Fibroblast of peridontal ligament (primary cell): ENCODE measurements at regions not wholly inside any gene's neighbourhood (a gene's known extent, or its start where the extent isn't known, plus 50 kb on each side); places are given as distances from the start of the nearest gene placed in this dataset.
"Not testable (repeated sequence)": the region's sequence is repeated elsewhere in the genome, so short reads cannot be mapped to it uniquely, and the experiment has no call there.

Experiments
- DNase-seq: peaks from one replicate; pipeline ENCODE4 v3.0.0-alpha.2; 2010; ENCODE audit errors: extremely low read depth

GRCh38 chr9:87199278-87199677 is 252.0 kb upstream of the GAS1 start:
- DNase-seq, result no peak

DNA sequence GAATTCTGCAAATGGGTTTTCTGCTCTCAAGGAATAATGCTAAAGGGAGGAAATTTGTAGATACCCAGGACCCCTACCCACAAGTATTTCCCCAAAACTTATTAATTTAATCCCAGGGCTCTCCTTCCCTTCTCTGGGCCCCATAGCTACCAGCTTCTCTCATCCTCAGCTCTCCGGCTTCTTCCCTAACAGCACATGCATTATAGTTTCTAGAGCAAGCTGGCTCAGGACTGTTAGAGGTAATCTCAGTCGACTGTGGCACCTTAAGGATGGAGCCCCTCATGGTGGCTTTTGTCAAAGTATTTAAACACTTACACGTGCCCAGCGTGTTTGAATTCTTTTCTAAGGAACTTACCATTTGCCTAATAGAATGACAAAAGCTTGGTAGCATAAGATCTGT is 252.5 kb upstream of the GAS1 start:
- DNase-seq, result no peak

GRCh38 chr9:87201351-87201751 is 254.0 kb upstream of the GAS1 start:
- DNase-seq, result peak; percentile 94

DNA sequence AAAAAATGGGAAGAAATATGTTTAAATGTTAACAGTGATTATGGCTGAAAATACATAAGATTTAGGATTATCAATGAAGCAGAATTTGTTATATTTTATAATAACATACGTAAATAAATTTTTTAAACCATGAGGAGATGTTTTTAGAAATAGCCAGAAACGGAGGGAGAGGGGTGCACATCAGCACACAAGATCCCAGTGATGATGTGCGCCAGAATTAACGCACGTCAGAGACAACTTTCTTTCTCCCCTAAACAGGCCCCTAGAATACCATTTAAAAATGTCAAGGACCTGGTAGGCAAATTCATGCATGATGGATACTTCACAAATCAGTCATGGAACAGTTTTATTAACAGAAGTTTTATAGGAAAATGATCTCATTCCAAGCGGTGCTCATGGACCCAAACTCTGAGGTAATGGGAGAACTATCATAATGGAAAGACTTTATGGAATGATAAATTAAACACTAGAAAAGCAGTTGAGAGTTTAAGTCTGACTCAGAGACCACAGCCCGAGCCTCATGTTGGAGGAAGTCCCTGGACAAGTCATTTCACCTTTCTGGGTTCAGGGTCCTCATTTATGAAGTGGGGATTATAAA is 258.9 kb upstream of the GAS1 start:
- peak; percentile 91 for DNase-seq

- not testable (repeated sequence) for DNase-seq
These were observed 263.4 kb upstream of the GAS1 start for GRCh38 chr9:87210658-87211057.

DNA sequence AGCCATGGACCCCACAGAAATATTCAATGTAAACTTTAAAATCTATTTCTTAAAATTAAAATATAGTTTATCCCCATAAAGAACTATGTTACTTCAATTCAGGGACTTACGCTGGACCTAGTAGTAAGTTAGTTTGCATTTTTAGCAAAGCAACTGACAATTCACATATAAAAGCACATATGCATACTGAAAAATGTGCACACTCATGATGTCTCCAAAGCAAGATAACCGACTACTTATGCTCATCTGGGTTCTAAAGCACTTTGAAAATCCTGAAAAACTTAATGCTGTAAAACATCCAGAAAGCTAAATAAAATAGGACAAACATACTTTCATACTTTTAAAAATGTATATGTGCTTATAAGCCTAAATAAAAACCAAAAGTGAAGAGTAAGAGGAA is 264.4 kb upstream of the GAS1 start:
- no peak for DNase-seq

DNA sequence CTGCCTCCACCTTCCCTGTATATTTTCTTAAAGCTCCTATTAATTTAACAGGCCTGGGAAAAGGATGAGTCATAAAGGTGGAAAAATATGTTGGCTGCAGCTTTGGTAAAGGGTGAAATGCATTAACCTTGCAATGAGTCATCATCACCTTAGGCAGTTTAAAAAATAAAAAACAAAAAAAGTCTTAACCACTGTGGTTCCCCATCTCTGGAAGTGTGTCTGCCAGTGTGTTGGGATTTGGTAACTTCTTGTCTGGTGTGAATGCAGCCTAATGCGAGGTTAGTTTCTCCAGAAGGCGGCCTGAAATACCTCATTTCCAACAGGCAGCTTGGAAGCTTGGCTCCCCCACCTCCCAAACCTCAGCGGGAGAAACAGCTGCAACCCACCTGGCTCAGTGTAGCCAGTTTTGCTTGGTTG is 265.3 kb upstream of the GAS1 start:
- DNase-seq, result no peak

DNA sequence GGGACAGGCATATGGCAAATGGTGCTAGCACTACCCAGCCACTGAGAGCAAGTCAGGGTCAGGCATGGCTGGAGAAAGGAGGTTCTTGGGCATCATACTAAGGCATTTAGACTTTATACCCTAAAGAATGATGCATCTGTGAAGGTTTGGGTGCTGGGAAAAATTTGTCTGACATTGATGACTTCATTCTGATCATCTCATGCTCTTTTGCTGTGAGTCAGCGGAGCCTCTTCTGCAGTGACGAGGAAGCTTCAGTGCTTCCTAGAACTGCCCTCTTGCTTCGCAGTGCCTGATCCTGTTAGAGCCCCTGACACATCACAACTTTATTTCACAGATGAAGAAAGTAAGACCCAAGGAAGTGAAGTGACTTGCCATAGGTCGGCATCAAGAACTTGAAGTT is 266.6 kb upstream of the GAS1 start:
- peak; percentile 42 for DNase-seq

- DNase-seq, result no peak
These were observed 267.7 kb upstream of the GAS1 start for GRCh38 chr9:87214991-87215390.

DNA sequence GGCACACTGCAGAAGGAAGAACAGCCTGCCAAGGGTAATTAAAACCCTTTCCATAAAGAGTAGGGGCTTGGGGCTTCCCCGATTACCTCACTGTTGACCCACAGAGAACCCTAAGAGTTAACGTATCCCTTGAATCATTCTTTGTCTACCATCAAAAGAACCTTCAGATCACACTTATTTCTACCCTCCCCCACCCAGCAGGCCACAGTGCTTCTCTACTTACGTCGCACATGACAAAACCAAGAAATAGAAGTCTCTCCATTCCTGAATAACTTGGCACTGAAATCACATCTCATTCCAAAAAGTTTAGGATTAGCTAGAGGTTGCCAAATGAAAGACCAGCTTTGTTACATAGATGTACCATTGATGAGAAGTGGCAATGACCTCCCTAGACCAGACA is 268.7 kb upstream of the GAS1 start:
- no peak for DNase-seq

GRCh38 chr9:87216897-87217455 is 269.7 kb upstream of the GAS1 start:
- DNase-seq, result no peak

DNA sequence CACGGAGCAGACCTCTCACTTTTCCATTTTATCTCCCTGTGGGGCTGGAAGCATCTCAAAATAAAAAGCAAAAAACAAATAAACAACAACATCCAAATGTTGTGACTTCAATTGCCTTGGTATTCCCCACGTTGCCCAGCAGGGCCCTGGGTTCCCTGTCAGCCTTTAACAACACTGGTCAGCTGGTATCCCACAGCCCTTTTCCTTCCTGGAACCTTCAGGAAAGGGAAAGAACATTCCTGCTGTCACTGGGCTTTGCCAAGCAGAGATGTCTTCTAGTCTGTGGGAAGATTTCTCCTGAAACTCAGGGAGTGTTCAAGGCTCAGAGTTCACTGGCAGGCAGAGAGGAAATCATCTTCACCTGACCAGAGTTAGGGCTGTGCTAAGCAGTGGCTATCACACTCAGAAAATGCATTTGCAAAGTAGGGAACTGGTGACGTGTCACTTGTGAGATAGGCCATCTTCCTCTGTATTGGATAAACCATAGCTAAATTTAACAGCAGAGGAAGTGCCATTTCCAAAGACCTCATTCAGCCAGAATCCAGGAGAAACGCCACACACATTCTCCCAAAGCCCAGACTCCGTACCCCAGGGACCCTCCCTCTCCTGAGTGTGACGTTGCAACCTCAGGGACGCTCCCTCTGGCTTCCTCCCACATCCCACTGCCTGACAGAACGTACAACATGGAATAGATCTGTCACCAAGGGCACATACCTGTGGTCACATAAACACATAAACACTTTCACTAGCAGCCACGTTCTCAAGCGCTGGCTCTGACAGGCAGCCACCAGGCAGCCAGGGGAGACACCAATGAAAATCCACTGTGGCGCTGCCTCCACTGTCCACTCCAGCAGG is 274.0 kb upstream of the DAPK1 start:
- DNase-seq, result peak; percentile 63

- DNase-seq, result peak; percentile 45
These were observed 270.8 kb upstream of the DAPK1 start for GRCh38 chr9:87226896-87227295.

GRCh38 chr9:87227456-87227855 is 270.2 kb upstream of the DAPK1 start:
- DNase-seq, result no peak

DNA sequence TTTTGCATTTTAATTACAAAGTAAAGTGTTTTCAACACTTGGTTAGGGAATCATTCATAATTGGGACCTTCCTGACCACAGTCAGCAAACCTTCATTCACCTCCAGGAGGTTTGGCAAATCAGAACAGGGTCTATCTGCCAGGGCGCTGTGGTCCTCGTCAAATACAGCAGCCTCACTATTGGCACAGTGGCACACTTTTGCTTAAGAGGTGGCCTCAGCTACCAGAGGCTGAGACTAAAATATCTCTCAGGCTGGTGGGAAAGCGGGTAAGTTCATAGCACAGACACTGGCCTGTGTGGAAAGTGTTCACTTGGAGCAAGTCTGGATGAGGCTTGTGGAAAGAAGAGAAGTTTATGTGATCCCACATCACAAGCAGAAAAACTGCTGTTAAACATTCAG is 268.6 kb upstream of the DAPK1 start:
- no peak for DNase-seq

DNA sequence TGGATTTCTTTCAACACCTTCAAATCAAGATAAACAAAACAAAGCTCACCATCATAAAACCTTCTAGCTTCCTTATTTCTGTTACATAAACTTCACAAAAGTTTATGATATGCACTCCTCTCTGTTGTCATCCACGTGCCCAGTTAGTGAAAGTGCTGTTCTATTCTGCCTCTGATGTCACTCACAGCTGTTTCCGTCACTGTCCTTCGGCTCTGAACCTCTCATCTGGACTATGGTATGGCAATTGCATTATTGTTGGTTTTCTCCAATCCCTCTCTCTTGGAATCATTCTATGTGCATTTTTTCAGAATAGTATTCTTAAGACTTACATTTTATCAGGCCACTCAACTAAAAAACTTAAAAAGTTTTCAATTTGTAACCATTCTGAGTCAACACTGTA is 264.2 kb upstream of the DAPK1 start:
- DNase-seq, result no peak

DNA sequence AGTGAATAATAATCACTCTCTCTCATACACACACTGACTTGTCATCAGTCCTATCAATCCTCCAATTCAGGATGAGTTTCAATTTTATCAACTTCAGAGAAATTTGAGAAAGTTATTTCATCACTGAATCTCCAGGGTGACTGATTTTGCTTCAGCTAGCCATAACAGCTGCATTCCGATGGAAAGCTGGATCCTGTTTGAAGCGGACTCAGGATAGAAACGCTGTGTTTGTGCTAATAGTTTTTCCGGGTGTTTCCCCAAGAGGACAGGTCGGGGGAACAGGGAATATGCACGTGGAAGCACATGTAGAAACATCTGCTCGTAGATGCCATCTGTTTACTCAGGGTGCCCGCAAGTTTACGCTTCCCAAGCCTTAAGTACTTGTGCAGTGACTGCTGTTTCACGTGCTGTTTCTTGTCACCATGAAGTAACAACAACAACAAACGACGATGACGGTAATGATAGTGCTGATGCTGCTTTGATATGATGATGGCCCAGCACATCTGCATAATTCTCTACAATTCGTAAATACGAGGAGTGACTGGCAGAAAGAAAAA is 263.7 kb upstream of the DAPK1 start:
- DNase-seq, result no peak

- peak; percentile 37 for DNase-seq
These were observed 262.8 kb upstream of the DAPK1 start for GRCh38 chr9:87234854-87235253.

- DNase-seq, result no peak
These were observed 261.1 kb upstream of the DAPK1 start for GRCh38 chr9:87236546-87236945.

- no peak for DNase-seq
These were observed 260.3 kb upstream of the DAPK1 start for GRCh38 chr9:87237336-87237735.

- DNase-seq, result peak; percentile 85
These were observed 259.1 kb upstream of the DAPK1 start for GRCh38 chr9:87238545-87238944.

GRCh38 chr9:87239312-87239711 is 258.4 kb upstream of the DAPK1 start:
- no peak for DNase-seq

DNA sequence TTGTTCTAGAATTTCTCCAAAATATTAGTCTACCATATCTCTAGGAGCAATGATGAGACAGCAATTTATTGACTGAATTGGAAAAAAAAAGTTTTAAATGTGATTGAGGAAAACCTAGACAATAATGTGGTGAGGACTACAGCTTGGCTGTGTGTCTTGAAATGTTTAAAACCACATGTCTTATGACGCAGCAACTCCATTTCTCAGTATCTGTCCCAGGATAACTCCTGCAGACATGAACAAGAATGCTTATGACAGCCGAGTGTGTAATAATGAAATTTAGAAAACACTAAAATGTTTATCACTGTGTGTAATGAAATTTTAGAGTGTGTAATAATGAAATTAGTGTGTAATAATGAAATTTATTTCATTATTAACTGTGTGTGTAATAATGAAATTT is 254.1 kb upstream of the DAPK1 start:
- peak; percentile 51 for DNase-seq
